ENCODE measurements at regions not wholly inside any gene's neighbourhood (a gene's known extent, or its start where the extent isn't known, plus 50 kb on each side); places are given as distances from the start of the nearest gene placed in this dataset.

DNA sequence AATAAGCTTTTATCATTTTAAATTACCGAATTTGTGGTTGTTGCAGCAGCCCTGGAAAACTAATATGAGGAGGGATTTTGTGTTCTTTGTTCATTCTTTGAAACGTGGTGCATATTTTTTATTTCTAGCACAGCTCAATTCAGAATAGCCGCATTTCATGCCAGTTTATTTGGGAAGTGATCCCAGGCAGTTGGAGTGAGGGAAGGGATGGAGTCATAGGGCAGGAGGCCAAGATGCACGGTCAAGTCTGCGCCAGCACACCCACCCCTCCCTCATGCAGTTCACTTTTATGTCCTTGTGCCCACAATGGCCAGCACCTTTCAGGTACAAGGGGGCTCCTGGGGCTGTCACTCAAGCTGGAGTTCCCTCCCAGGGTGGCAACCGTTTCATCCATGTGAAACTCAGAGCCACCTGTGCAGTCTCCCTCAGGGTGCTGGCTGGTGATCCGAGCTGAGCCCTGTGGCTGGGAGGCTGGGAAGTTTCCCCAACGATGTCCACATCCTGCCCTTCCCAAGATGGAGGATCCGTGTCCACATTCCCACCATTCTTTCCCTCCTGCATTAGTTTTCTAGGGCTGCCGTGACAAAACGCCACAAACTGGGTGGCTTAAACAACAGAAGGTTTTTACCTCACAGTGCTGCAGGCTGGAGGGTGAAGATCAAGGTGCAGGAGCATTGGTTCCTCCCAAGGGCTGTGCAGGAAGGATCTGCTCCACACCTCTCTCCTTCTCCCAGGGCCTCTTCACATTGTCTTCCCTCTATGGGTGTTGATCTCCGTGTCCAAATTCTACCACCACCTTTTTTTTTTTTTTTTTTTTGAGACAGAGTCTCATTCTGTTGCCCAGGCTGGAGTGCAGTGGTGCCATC, 68.5 kb upstream of the ITGA6 start:
- no peak for DNase-seq (ENCODE audit: low read depth in 2 of 2)

DNA sequence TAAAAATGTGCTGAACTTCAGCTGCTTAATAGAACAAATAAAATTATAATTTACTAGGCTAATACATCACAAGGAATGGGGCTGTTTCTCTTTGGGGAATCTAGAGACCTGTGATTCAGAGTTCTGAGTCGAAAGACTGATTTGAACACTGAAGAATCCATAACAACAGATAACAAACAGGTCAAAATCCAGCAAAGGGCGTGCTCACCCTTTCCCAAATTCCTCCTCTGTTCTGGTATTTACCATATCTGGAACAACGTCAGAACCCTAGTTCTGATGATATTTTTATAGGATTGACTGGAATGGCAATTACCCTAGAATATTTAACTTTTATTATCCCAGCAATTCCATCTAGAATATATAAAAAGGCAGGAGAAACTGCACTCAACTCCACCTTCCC, 66.0 kb upstream of the ITGA6 start:
- no peak for DNase-seq (ENCODE audit: low read depth in 2 of 2)

DNA sequence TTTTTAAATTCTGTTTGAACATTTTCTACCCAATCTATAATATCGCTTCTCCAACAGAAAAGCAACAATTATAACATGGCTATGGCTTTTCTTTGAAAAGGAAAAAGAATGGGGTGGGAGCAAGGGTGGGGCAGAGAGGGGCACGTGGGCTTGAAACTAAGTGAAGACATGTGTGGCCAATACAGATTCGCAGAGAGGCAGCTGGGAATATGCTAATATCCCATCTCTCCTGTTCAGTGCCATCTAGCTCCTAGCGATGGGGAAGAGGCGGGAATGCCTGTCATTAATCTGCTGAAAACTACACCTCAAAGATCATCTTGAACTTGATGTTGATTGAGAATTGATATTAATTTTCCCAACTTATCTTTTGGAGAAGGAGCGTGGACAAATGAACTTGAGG, 65.5 kb upstream of the ITGA6 start:
- no peak for DNase-seq (ENCODE audit: low read depth in 2 of 2)

DNA sequence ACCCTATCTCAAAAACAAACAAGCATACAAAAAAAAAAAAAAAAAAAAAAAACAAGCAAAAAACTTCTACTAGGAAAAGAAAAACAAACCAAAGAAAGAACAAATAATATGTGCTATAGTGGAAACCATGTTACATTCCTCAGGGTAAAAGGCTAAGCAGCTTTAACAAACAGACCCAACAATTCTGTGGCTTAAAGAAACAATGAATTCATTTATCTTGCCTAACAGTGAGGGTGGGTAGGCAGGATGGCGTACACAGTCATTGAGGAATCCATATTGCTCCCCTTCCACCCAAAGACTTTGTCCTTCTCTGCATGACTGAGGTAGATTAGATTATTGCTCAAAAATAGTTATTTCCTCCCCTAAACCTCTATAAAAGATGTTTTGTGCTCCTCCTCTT, 63.1 kb upstream of the ITGA6 start:
- no peak for DNase-seq (ENCODE audit: low read depth in 2 of 2)

DNA sequence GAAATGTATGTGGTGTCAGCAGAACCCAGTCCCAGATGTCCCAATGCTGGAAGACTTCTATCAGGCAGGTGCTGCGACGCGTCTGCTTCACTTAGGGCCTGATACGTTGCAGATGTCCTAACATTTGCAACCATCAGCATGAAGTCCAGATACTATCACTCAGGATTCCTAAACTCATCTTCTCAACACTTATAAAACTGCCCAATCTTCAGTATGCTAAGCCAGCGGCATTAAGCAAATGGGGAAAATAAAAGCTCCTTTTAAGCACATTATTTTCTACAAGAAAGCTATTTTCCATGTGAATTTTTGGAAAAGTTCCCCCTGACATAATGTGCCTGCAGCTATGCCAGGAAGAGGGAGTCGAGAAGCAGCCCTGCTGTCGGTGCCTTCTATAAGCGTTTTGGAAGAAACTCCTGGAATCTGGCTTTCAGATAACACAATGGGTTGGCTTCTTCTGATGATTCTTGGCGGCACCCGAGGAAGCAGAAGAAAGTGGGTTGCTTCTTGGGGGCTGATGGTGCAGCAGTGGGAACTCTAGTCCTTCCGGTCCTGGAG, 60.7 kb upstream of the ITGA6 start:
- DNase-seq (ENCODE audit: low read depth in 2 of 2), result no peak

DNA sequence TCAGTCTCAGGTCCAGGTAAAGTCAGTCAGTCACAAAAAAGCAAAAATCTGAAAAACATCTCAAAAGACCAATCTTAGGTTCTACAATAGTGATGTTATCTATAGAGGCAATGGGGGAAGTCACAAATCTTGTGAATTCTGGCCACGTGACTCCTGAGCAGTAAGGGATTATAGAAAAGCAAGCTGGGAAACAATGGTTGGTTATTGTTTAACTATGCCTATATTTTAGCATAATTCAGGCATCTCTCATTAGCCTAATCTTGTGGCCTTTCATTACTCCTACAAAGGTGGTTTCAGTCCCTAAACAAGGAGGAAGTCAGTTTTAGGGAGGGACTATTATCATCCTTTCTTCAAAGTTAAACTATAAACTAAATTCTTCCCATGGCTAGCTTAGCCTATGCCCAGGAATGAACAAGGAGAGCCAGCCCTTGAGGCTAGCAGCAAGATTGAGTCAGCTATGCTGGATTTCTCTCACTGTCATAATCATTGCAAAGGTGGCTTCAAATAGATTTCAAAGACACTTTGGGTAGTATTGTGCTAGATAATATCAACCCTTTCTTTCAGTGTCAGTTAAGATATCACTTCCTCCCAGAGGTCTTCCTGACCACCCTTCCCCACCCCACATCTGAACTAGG, 56.4 kb upstream of the ITGA6 start:
- no peak for DNase-seq (ENCODE audit: low read depth in 2 of 2)

DNA sequence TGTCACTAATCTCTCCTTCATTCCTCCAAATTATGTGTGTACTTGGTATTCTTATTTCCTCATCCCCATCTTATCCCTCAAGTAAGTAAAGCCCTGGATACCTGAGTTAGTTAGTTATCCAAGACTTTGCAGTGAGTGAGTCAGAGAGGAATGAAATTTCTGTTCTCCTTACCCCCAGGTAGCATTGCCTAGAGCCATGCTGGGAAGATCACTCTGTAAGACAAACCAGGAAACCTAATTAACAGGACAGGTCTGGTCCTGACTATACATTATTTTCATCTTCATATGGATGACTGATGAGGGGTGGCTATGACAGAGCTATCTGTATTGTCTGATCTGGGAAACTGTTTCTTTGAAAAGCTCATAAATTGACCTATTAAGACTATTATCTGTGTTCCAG, 55.0 kb upstream of the ITGA6 start:
- no peak for DNase-seq (ENCODE audit: low read depth in 2 of 2)

DNA sequence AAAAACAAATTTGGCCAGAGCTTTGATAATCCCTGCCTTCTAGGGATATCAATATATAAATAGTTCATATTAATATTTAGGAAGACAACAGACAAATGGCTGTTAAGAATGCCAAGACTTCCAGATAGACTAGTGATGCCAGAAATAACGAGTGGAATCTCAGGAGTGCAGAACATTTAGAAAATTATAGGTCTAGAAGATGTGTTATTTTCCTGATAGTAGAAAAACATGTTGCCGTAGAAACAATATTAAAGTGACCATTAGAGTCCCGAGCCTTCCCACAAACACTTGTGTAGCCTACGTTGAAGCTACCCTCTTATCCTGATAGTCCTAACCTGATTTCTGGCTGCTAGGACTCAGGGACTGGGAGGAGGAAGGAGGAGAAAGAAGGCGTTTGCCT, 54.3 kb upstream of the ITGA6 start:
- no peak for DNase-seq (ENCODE audit: low read depth in 2 of 2)

DNA sequence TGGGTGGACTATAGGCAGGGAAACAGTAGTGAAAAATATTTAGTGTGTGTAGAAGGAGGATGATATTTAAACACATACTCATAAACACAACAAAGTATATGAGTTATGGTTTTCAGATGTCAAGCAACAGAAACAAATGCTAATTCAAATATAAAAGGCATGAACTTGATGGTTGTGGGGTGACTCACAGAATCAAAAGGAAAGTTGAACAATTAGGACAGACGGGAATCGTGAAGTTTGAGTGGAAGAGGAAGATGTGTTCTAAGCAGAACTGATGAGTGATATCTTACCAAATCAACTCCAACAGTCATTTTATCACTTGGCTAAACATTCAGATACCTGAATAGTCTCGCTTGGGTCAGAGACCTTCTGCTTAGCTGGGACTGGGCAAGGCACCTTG, 53.6 kb upstream of the ITGA6 start:
- no peak for DNase-seq (ENCODE audit: low read depth in 2 of 2)

DNA sequence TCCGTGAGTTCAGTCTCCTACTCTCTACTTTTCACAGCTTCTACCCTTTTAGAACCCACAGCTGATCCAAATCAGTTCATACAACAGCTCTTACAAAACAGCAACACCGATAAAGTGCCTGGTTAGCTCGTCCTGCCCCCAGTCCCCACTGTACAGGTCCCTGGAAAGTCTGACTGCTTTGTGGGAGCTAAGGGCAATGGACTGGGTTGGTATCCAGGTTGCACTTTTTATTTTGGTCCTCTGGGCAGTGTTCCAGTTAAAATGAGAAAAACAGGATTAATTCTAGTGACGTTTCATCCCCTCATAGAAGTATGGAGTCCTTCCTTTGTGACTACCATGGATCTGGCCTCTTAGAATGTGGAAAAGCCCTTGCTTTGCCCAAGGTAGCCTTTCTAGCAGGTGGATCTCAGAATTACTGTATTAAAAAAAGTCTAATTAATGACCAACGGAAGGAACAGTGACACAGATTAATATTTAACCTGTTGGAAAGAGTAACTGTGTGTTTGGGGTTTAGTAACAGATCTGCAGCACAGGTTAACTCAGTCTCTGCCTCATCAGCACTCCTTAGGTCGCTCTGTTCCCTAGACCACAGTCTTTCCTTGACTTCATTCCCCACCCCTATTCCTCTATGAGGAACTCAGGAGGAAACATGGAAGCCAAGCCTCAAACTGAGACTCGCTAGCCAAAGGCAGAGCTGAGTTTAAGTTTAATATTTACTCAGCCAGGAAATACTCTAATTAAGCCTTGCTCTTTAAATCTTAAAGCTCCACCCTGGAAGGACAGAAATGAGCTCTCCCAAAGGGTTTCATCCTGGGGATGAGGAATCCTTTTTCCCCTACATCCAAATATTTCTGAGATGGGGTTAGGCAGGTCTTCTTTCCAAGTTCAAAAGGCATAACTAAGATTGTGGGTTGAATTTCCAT, 52.8 kb upstream of the ITGA6 start:
- no peak for DNase-seq (ENCODE audit: low read depth in 2 of 2)

DNA sequence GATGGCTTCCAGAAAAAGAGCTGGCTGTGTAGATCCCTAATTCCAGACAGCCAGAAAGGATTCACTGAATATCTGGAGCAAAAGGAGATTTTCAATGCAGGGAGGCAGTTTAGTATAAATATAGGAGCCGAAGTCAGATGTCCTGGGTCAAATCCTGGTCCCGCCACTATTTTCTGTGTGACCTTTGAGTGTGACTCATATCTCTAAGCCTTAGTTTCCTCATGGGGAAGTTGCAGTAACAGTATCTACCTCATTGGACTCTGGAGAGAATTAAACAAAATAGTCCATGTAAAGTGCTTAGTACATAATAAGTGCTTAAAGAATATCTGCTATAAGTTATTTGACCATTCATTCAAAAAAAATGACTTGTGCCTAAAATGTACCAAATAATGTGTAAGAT, 52.1 kb upstream of the ITGA6 start:
- no peak for DNase-seq (ENCODE audit: low read depth in 2 of 2)

DNA sequence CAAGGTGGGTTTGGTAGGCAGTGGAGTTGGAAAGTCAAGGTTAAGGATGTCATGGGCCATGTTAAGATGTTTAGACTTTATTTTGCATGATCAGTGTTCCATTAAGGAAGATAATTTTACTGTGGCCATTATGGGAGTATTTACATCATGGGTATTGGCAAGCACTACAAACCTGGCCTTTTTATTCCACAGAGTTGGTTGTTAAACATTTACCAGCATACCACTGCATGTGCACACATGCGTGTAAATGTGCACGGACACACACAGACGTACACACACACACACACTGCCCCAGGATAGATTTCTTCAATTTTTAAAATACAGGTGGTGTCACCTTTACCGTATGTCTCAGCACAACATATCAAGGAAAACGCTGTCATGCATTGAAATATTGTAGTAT, 51.4 kb upstream of the ITGA6 start:
- DNase-seq (ENCODE audit: low read depth in 2 of 2), result no peak

DNA sequence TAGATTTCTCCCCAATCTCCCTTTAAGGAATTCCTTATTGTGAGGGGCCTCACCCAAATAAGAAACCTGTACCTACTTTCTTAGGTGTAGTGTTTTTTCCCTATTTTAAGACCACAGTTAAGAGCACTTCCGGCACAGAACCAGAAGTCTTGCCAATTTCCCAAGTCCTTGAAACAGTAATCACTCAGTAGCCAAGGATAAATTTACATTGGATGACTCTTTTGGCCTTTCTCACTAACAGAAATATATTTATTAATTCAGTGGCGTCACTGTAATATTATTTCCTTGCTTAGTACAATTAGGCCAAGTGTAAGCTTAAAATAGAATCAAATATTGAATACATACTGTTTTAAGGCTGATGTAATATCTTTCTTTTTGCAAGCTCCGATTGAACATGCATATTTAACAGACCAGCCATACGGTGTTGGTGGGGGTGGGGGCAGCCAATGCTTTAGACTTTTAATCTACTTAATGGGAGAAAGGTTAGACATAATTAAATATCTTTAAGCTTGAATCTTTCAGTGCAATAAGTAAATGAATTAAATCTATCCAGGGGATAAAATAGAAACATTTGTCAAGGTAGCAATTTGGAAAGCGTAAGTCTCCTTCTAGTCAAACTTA, 50.8 kb upstream of the ITGA6 start:
- DNase-seq (ENCODE audit: low read depth in 2 of 2), result no peak

DNA sequence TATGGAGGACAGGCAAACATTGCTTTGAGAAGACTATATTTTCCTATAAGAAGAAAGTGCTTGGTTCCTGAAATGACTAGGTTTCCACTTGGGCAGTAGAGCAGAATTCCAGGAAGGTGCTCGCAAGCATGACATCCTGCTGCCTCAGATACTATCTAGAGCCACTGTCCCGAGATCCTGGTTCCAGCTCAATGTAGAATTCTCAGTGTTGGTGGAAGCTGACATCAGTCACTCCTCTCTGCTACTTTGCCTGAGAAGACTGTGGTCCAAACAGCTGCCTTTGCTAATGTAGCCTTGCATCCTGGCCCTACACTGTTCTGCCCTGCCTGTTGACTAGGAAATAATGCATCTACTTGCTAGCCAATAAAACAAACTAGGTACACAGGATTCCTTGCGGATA, 50.0 kb upstream of the ITGA6 start:
- no peak for DNase-seq (ENCODE audit: low read depth in 2 of 2)

Data from stimulated activated CD8-positive, alpha-beta memory T cell treated with anti-CD3 and anti-CD28 coated beads, Interleukin-7, amount 100 ng/mL, for 1 hour (primary cell).